Mesothelial cell of epicardium (in vitro differentiated cells): ENCODE measurements at regions not wholly inside any gene's neighbourhood (a gene's known extent, or its start where the extent isn't known, plus 50 kb on each side); places are given as distances from the start of the nearest gene placed in this dataset.

Experiments
- DNase-seq, 2 experiments: peaks; one replicate each; pipeline ENCODE4 v3.0.0; 2021; ENCODE audit warnings: low spot score in 2 of 2; ENCODE audit not compliant: unreplicated experiment in 2 of 2
- H3K27ac Mint-ChIP-seq: 2 replicates; pipeline ENCODE4 v1.8.0; 2021; ENCODE audit warnings: mixed read lengths
- H3K27me3 Mint-ChIP-seq: 2 replicates; pipeline ENCODE4 v1.8.0; 2021; ENCODE audit warnings: low read depth, mixed read lengths
- H3K36me3 Mint-ChIP-seq: 2 replicates; pipeline ENCODE4 v1.8.0; 2021; ENCODE audit warnings: mixed read lengths
- H3K4me1 Mint-ChIP-seq: 2 replicates; pipeline ENCODE4 v1.8.0; 2021; ENCODE audit warnings: mixed read lengths
- H3K4me3 Mint-ChIP-seq: 2 replicates; pipeline ENCODE4 v1.8.0; 2021; ENCODE audit warnings: mild to moderate bottlenecking, moderate library complexity, mixed read lengths
- H3K9me3 Mint-ChIP-seq: 2 replicates; pipeline ENCODE4 v1.8.0; 2021; ENCODE audit warnings: mixed read lengths
- TF ChIP-seq, protein P1 (sequence below): fragments of 200-600 bp; sonication (generic); IDR thresholded peaks from one replicate; pipeline ENCODE4 v1.5.0; 2021; ENCODE audit warnings: antibody characterized with exemption; ENCODE audit not compliant: unreplicated experiment

GRCh38 chr6:113662688-113663333, 194.3 kb upstream of the MARCKS start:
- Mint-ChIP-seq H3K27me3 (no peaks in the 10 kb centered on the region), H3K4me3 (no peak overlapping the region), H3K4me1 (peaks cover 6% of the 10 kb centered on the region), H3K27ac (no peak overlapping the region), H3K9me3 (no peaks in the 10 kb centered on the region), H3K36me3 (no peaks in the 10 kb centered on the region)
- DNase-seq = no peak
- TF ChIP-seq, protein P1, sequence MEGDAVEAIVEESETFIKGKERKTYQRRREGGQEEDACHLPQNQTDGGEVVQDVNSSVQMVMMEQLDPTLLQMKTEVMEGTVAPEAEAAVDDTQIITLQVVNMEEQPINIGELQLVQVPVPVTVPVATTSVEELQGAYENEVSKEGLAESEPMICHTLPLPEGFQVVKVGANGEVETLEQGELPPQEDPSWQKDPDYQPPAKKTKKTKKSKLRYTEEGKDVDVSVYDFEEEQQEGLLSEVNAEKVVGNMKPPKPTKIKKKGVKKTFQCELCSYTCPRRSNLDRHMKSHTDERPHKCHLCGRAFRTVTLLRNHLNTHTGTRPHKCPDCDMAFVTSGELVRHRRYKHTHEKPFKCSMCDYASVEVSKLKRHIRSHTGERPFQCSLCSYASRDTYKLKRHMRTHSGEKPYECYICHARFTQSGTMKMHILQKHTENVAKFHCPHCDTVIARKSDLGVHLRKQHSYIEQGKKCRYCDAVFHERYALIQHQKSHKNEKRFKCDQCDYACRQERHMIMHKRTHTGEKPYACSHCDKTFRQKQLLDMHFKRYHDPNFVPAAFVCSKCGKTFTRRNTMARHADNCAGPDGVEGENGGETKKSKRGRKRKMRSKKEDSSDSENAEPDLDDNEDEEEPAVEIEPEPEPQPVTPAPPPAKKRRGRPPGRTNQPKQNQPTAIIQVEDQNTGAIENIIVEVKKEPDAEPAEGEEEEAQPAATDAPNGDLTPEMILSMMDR = no peak

DNA sequence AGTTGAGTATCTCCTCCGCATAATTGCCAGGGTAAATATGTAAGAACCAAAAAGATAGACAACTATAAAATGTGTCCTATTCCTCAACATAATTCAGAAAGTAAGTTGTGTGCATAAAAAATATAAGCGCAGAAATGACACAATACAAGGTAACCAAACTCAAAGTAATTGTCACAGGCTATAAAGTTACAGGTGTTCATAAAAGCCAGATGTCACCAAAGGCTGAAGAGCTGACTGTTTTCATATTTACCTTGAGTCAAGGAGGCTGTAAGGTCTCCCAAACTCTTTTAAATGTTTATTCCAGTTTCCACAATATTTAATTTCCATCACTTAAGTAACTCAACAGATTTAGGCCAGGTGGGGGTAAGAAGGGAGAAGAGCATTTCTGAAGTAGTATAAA, 192.2 kb upstream of the MARCKS start:
- peaks cover 6% of the 10 kb centered on the region for H3K4me1 Mint-ChIP-seq
- DNase-seq = no peak
- TF ChIP-seq, protein P1 = no peak
- no peaks in the 10 kb centered on the region for H3K27me3 Mint-ChIP-seq
- H3K4me3 Mint-ChIP-seq = no peak overlapping the region
- no peaks in the 10 kb centered on the region for H3K9me3 Mint-ChIP-seq
- no peak overlapping the region for H3K27ac Mint-ChIP-seq
- H3K36me3 Mint-ChIP-seq = no peaks in the 10 kb centered on the region

DNA sequence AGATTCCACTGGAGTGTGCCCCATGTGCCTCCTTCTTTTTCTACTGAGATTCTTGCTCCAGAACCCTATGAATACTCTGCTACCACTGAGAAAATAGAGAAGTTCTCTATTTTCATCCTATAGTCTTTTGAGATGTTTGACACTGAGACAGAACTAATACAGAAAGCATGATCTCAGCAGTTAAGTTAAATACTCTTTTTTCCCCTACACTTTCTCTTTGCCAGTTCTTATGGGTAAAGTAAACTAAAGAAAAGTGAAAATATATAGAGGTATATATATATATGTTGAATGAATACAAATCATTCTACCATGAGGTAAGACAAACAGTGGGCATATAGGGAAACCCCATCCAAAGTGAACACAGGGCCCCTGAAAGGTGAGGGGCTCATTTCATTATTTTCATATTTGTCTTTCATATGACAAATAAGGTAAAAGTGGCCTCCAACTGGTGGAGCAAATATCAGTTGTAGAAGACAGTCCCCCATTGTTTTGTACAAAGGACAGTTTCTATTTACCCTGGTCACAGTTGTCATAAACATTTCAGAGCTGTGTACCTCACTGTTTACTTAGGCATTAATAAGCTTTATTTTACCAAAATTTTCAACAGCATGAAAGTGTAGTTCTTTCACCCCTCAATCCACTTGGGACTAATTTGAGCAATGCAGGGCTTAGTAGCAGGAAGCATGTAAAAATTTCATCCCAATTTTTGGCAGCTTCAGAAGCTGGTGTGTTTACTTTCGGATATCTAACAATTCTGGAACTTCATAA, 188.3 kb upstream of the MARCKS start:
- TF ChIP-seq, protein P1 = no peak
- H3K4me1 Mint-ChIP-seq = peaks cover 26% of the 10 kb centered on the region

GRCh38 chr6:113669606-113670005, 187.5 kb upstream of the MARCKS start:
- Mint-ChIP-seq H3K4me3 (no peak overlapping the region), H3K9me3 (no peaks in the 10 kb centered on the region), H3K36me3 (no peaks in the 10 kb centered on the region), H3K27me3 (no peaks in the 10 kb centered on the region), H3K4me1 (peaks cover 29% of the 10 kb centered on the region), H3K27ac (no peak overlapping the region)
- no peak for DNase-seq
- TF ChIP-seq, protein P1 = no peak

More for the DNA sequence above, 188.3 kb upstream of the MARCKS start:
- Mint-ChIP-seq H3K27me3 (no peaks in the 10 kb centered on the region), H3K9me3 (no peaks in the 10 kb centered on the region), H3K27ac (no peak overlapping the region), H3K4me3 (no peak overlapping the region), H3K36me3 (no peaks in the 10 kb centered on the region)
- DNase-seq = no peak

GRCh38 chr6:113671421-113671820, 185.7 kb upstream of the MARCKS start:
- Mint-ChIP-seq H3K9me3 (no peaks in the 10 kb centered on the region), H3K36me3 (no peaks in the 10 kb centered on the region), H3K4me1 (peaks cover 29% of the 10 kb centered on the region), H3K4me3 (no peak overlapping the region), H3K27me3 (no peaks in the 10 kb centered on the region), H3K27ac (no peak overlapping the region)
- no peak for DNase-seq
- TF ChIP-seq, protein P1 = no peak
